HUES64 (cell line): ENCODE measurements at regions not wholly inside any gene's neighbourhood (a gene's known extent, or its start where the extent isn't known, plus 50 kb on each side); places are given as distances from the start of the nearest gene placed in this dataset.

ENCODE experiments used
- H3K27ac ChIP-seq: 2 replicates; pipeline ENCODE4 v1.7.0; 2013; ENCODE audit warnings: low read depth, low read length, inconsistent platforms
- H3K27me3 ChIP-seq: 2 replicates; pipeline ENCODE4 v1.6.1; 2013; ENCODE audit warnings: mild to moderate bottlenecking, low read length; ENCODE audit not compliant: insufficient read depth
- H3K36me3 ChIP-seq: 2 replicates; pipeline ENCODE4 v1.6.1; 2013; ENCODE audit warnings: mild to moderate bottlenecking, low read length; ENCODE audit not compliant: insufficient read depth
- H3K4me1 ChIP-seq: 2 replicates; pipeline ENCODE4 v1.6.1; 2013; ENCODE audit warnings: mild to moderate bottlenecking, low read length, moderate library complexity; ENCODE audit not compliant: insufficient read depth
- H3K4me3 ChIP-seq: 2 replicates; pipeline ENCODE4 v1.5.1; 2013; ENCODE audit warnings: mild to moderate bottlenecking, low read length, moderate library complexity
- H3K9ac ChIP-seq: 2 replicates; pipeline ENCODE4 v1.6.1; 2013; ENCODE audit warnings: mild to moderate bottlenecking, low read depth, low read length
- H3K9me3 ChIP-seq: 2 replicates; pipeline ENCODE4 v1.6.1; 2013; ENCODE audit warnings: low read depth, low read length; ENCODE audit not compliant: insufficient read depth
- whole genome bisulfite sequencing: fragments of 150-250, 120-280 bp; methylation state at CpG from one replicate; pipeline ENCODE4 v1.1.7; 2013; ENCODE audit warnings: missing lambda C conversion rate; 5-methylcytosine and 5-hydroxymethylcytosine counted together

- no peak overlapping the region for H3K9ac ChIP-seq
- no peak overlapping the region for H3K27ac ChIP-seq
- no peaks in the 10 kb centered on the region for H3K27me3 ChIP-seq
- H3K36me3 ChIP-seq: no peaks in the 10 kb centered on the region
- H3K4me3 ChIP-seq: no peak overlapping the region
- no peaks in the 10 kb centered on the region for H3K4me1 ChIP-seq
- WGBS: 80% methylated on average over 3 of the region's 3 CpGs
- H3K9me3 ChIP-seq: no peaks in the 10 kb centered on the region; the same call in 1 of the 2 replicates
Measured at GRCh38 chr1:244220410-244220809, 169.3 kb downstream of the ZBTB18 start.

- Histone ChIP-seq H3K4me1 (no peaks in the 10 kb centered on the region), H3K9ac (no peak overlapping the region), H3K4me3 (no peak overlapping the region), H3K27ac (no peak overlapping the region), H3K27me3 (no peaks in the 10 kb centered on the region), H3K9me3 (no peaks in the 10 kb centered on the region; the same call in 1 of the 2 replicates), H3K36me3 (no peaks in the 10 kb centered on the region)
- 85% methylated on average over 4 of the region's 4 CpGs for WGBS
Measured at GRCh38 chr1:244221991-244222390, 170.9 kb downstream of the ZBTB18 start.

- H3K4me3 ChIP-seq: no peak overlapping the region
- 93% methylated on average over 10 of the region's 11 CpGs for WGBS
- H3K9me3 ChIP-seq: no peaks in the 10 kb centered on the region; the same call in 1 of the 2 replicates
- H3K27me3 ChIP-seq: no peaks in the 10 kb centered on the region
- no peak overlapping the region for H3K27ac ChIP-seq
- H3K4me1 ChIP-seq: no peaks in the 10 kb centered on the region
- no peaks in the 10 kb centered on the region for H3K36me3 ChIP-seq
- no peak overlapping the region for H3K9ac ChIP-seq
Measured at GRCh38 chr1:244224487-244225430, 173.7 kb downstream of the ZBTB18 start.

GRCh38 chr1:244226435-244226834 is 175.4 kb downstream of the ZBTB18 start:
- H3K36me3 ChIP-seq: no peaks in the 10 kb centered on the region
- WGBS: 83% methylated on average over 3 of the region's 3 CpGs
- H3K4me3 ChIP-seq: no peak overlapping the region
- H3K9me3 ChIP-seq: no peaks in the 10 kb centered on the region; the same call in 1 of the 2 replicates
- H3K4me1 ChIP-seq: peaks cover 2% of the 10 kb centered on the region; the same call in 1 of the 2 replicates
- peaks cover 3% of the 10 kb centered on the region; the same call in 1 of the 2 replicates for H3K27me3 ChIP-seq
- H3K9ac ChIP-seq: no peak overlapping the region
- H3K27ac ChIP-seq: no peak overlapping the region

- no peaks in the 10 kb centered on the region for H3K9me3 ChIP-seq
- peaks cover 8% of the 10 kb centered on the region; the same call in 1 of the 2 replicates for H3K27me3 ChIP-seq
- no peak overlapping the region for H3K9ac ChIP-seq
- no peak overlapping the region for H3K27ac ChIP-seq
- H3K4me1 ChIP-seq: peaks cover 11% of the 10 kb centered on the region
- no peak overlapping the region for H3K4me3 ChIP-seq
- H3K36me3 ChIP-seq: no peaks in the 10 kb centered on the region
- 96% methylated on average over 8 of the region's 9 CpGs for WGBS
Measured at GRCh38 chr1:244230470-244230869, 179.4 kb downstream of the ZBTB18 start.

- Histone ChIP-seq H3K9ac (no peak overlapping the region), H3K4me1 (peaks cover 11% of the 10 kb centered on the region), H3K9me3 (no peaks in the 10 kb centered on the region), H3K27ac (no peak overlapping the region), H3K36me3 (no peaks in the 10 kb centered on the region), H3K27me3 (peaks cover 8% of the 10 kb centered on the region; the same call in 1 of the 2 replicates), H3K4me3 (no peak overlapping the region; the same call in 1 of the 2 replicates)
- WGBS: 77% methylated on average over 8 of the region's 8 CpGs
Measured at GRCh38 chr1:244231193-244231571, 180.1 kb downstream of the ZBTB18 start.

- H3K9me3 ChIP-seq: no peaks in the 10 kb centered on the region
- H3K9ac ChIP-seq: no peak overlapping the region
- H3K4me3 ChIP-seq: no peak overlapping the region; the same call in 1 of the 2 replicates
- H3K27ac ChIP-seq: no peak overlapping the region
- peaks cover 11% of the 10 kb centered on the region for H3K4me1 ChIP-seq
- no peaks in the 10 kb centered on the region for H3K36me3 ChIP-seq
- peaks cover 8% of the 10 kb centered on the region; the same call in 1 of the 2 replicates for H3K27me3 ChIP-seq
- 49% methylated on average over 27 of the region's 27 CpGs for WGBS
Measured at GRCh38 chr1:244231572-244232315, 180.7 kb downstream of the ZBTB18 start.

GRCh38 chr1:244234009-244234643 is 183.0 kb downstream of the ZBTB18 start:
- Histone ChIP-seq H3K9ac (no peak overlapping the region), H3K27ac (no peak overlapping the region), H3K27me3 (peaks cover 8% of the 10 kb centered on the region; the same call in 1 of the 2 replicates), H3K9me3 (no peaks in the 10 kb centered on the region), H3K4me1 (peaks cover 11% of the 10 kb centered on the region), H3K36me3 (no peaks in the 10 kb centered on the region), H3K4me3 (no peak overlapping the region)
- WGBS: 84% methylated on average over 15 of the region's 15 CpGs

- Histone ChIP-seq H3K9ac (no peak overlapping the region), H3K4me1 (peaks cover 11% of the 10 kb centered on the region)
- WGBS: 90% methylated on average over 2 of the region's 2 CpGs
Measured at GRCh38 chr1:244235157-244235556, 184.1 kb downstream of the ZBTB18 start.

GRCh38 chr1:244236101-244236500 is 185.0 kb downstream of the ZBTB18 start:
- WGBS: 84% methylated on average over 6 of the region's 6 CpGs
- Histone ChIP-seq H3K27me3 (peaks cover 8% of the 10 kb centered on the region; the same call in 1 of the 2 replicates), H3K4me1 (peaks cover 11% of the 10 kb centered on the region), H3K4me3 (no peak overlapping the region), H3K9ac (no peak overlapping the region), H3K9me3 (no peaks in the 10 kb centered on the region), H3K27ac (no peak overlapping the region), H3K36me3 (no peaks in the 10 kb centered on the region)

More at GRCh38 chr1:244235157-244235556, 184.1 kb downstream of the ZBTB18 start:
- Histone ChIP-seq H3K4me3 (no peak overlapping the region), H3K9me3 (no peaks in the 10 kb centered on the region), H3K36me3 (no peaks in the 10 kb centered on the region), H3K27ac (no peak overlapping the region), H3K27me3 (peaks cover 8% of the 10 kb centered on the region; the same call in 1 of the 2 replicates)
